K562 (cell line): ENCODE measurements at regions not wholly inside any gene's neighbourhood (a gene's known extent, or its start where the extent isn't known, plus 50 kb on each side); places are given as distances from the start of the nearest gene placed in this dataset.

Source experiments
- ATAC-seq: fragments of 200-7000 bp; cut with Tn5 transposase; 3 replicates; pipeline ENCODE4 v1.9.1; 2020; ENCODE audit warnings: moderate library complexity
- BruUV-seq: library from RNA; stranded (reverse); fragments of 400-500 nt; replicated peaks from 2 replicates; lab custom pipeline; 2021; lab: Mats Ljungman, UMichigan
- CTCF ChIA-PET: fragments of 300-600 bp; formaldehyde crosslinking; extraction: SDS; loops from one replicate; lab custom pipeline; 2021; ENCODE audit warnings: low intra/inter-chr PET ratio; lab: Yijun Ruan, JAX
- POLR2A ChIA-PET: fragments of 300-600, 350-650 bp; sonication (Branson Sonifier 250); formaldehyde crosslinking; extraction: SDS; loops from one replicate; lab custom pipeline; 2021; ENCODE audit warnings: antibody characterized with exemption, inconsistent platforms; lab: Yijun Ruan, JAX
- DNase-seq, 4 experiments: peaks; one replicate each; pipeline versions ENCODE4 v3.0.0 to v3.0.0-alpha.2; 2011 to 2018; ENCODE audit warnings: low spot score in 3 of 4, mixed read lengths in 3 of 4; ENCODE audit errors: extremely low read depth in 1 of 4
- FAIRE-seq: peaks from 2 replicates; lab custom pipeline; 2011; peaks lifted over from hg19 to GRCh38; lab: Jason Lieb, UNC
- H2AFZ ChIP-seq: 2 replicates; pipeline ENCODE4 v1.6.0; 2011; ENCODE audit warnings: low read depth, low read length, control low read depth, inconsistent platforms
- H3K27ac ChIP-seq: fragments of 200-600 bp; 3 replicates; pipeline ENCODE4 v1.8.0; 2011; ENCODE audit warnings: low read depth, mild to moderate bottlenecking, control low read depth, inconsistent platforms, low read length, moderate library complexity, mixed read lengths; ENCODE audit errors: extremely low read depth
- H3K27me3 ChIP-seq, 2 experiments: fragments of 300-600 bp in 1 of 2; 2 replicates in 1 of 2; 3 replicates in 1 of 2; pipeline versions ENCODE4 v1.6.0 to v1.8.0; 2011; ENCODE audit warnings: inconsistent platforms in 2 of 2, low read length in 2 of 2, mild to moderate bottlenecking in 1 of 2, mixed read lengths in 1 of 2, moderate library complexity in 1 of 2; ENCODE audit not compliant: control insufficient read depth in 2 of 2, insufficient read depth in 2 of 2
- H3K36me3 ChIP-seq: fragments of 300-600 bp; 3 replicates; pipeline ENCODE4 v1.8.0; 2011; ENCODE audit warnings: mild to moderate bottlenecking, low read length, inconsistent platforms; ENCODE audit not compliant: control insufficient read depth, insufficient read depth
- H3K4me1 ChIP-seq, 2 experiments: fragments of 200-600 bp in 1 of 2; replicated peaks in 1 of 2; 2 replicates in 1 of 2; 3 replicates in 1 of 2; pipeline versions ENCODE4 v1.5.1 to v1.8.0; 2011; ENCODE audit warnings: inconsistent platforms in 2 of 2, low read length in 2 of 2, mild to moderate bottlenecking in 1 of 2, mixed read lengths in 1 of 2, moderate library complexity in 1 of 2; ENCODE audit not compliant: control insufficient read depth in 2 of 2, insufficient read depth in 2 of 2
- H3K4me2 ChIP-seq: 2 replicates; pipeline ENCODE4 v1.6.1; 2011; ENCODE audit warnings: low read length, control low read depth, inconsistent platforms, mixed read lengths; ENCODE audit not compliant: insufficient read depth
- H3K4me3 ChIP-seq: fragments of 200-600 bp; sonication (generic), shearing (Covaris generic); 2 replicates; pipeline ENCODE4 v1.5.1; 2016; ENCODE audit warnings: control low read depth, inconsistent platforms
- H3K79me2 ChIP-seq: fragments of 200-600 bp; 3 replicates; pipeline ENCODE4 v1.8.0; 2011; ENCODE audit warnings: low read length, inconsistent platforms; ENCODE audit not compliant: control insufficient read depth, insufficient read depth
- H3K9ac ChIP-seq, 2 experiments: 2 replicates each; pipeline versions ENCODE4 v1.6.0 to v1.6.1; 2011; ENCODE audit warnings: low read depth in 2 of 2, low read length in 2 of 2, control low read depth in 1 of 2, inconsistent platforms in 1 of 2, mild to moderate bottlenecking in 1 of 2, mixed read lengths in 1 of 2; ENCODE audit not compliant: insufficient read depth in 1 of 2
- H3K9me1 ChIP-seq: one replicate; pipeline ENCODE4 v1.6.0; 2011; ENCODE audit warnings: inconsistent platforms, mild to moderate bottlenecking, low read length, moderate library complexity; ENCODE audit not compliant: control insufficient read depth, insufficient read depth
- H3K9me3 ChIP-seq: replicated peaks from 2 replicates; pipeline ENCODE4 v1.5.1; 2011; ENCODE audit warnings: low read depth, low read length, inconsistent platforms; ENCODE audit not compliant: control insufficient read depth, insufficient read depth
- H4K20me1 ChIP-seq: replicated peaks from 2 replicates; pipeline ENCODE4 v1.6.1; 2011; ENCODE audit warnings: low read length, inconsistent platforms, mixed read lengths; ENCODE audit not compliant: control insufficient read depth, insufficient read depth
- MTA2 ChIP-seq: fragments of 450-650 bp; IDR thresholded peaks from 2 replicates; pipeline ENCODE4 v1.6.1; 2016; ENCODE audit warnings: low read depth
- MYBL2 ChIP-seq, 2 experiments: fragments of 450-650 bp in 1 of 2; sonication (generic) in 1 of 2; formaldehyde crosslinking in 1 of 2; IDR thresholded peaks; 2 replicates each; pipeline versions ENCODE4 v1.6.1 to v1.8.1; 2017 to 2022; ENCODE audit warnings: borderline replicate concordance in 1 of 2, inconsistent platforms in 1 of 2, low read depth in 1 of 2, mild to moderate bottlenecking in 1 of 2, missing genetic modification reagents in 1 of 2, moderate library complexity in 1 of 2
- NR2C2 ChIP-seq, 2 experiments: fragments of 200-800 bp in 1 of 2; sonication (Bioruptor generic) in 1 of 2; sonication (generic) in 1 of 2; formaldehyde crosslinking in 1 of 2; IDR thresholded peaks; 2 replicates each; pipeline versions ENCODE4 v1.6.1 to v1.8.0; 2016 to 2022; ENCODE audit warnings: mild to moderate bottlenecking in 1 of 2, missing compliant biosample characterization in 1 of 2, missing genetic modification characterization in 1 of 2, missing genetic modification reagents in 1 of 2
- SMAD4 ChIP-seq: fragments of 250-450 bp; sonication (Bioruptor Pico); conservative IDR thresholded peaks from 2 replicates; pipeline ENCODE4 v1.8.0; 2021; ENCODE audit warnings: inconsistent platforms, mild to moderate bottlenecking, moderate library complexity
- ZNF3 ChIP-seq: fragments of 250-450 bp; sonication (Bioruptor Pico); IDR thresholded peaks from 2 replicates; pipeline ENCODE4 v1.5.0; 2021; ENCODE audit warnings: mild to moderate bottlenecking, moderate library complexity
- ZNF384 ChIP-seq: IDR thresholded peaks from 2 replicates; pipeline ENCODE4 v1.6.1; 2012; ENCODE audit warnings: low read depth, low read length, improper control_type of control experiment
- WGBS: fragments of 100-300 bp; shearing (Covaris generic); methylation state at CpG from one replicate; pipeline ENCODE4 v1.1.6; 2016; ENCODE audit warnings: low coverage, mixed read lengths; ENCODE audit not compliant: insufficient coverage; ENCODE audit errors: missing lambda C conversion rate; 5-methylcytosine and 5-hydroxymethylcytosine counted together
- in situ Hi-C: fragments of 300-500 bp; cut with MboI; formaldehyde crosslinking; loops from 4 replicates; pipeline ENCODE4 v1.15.0; 2018; ENCODE audit warnings: inconsistent platforms, mixed read lengths
- intact Hi-C: fragments of 100-400 bp; cut with micrococcal nuclease; formaldehyde crosslinking; loops from 2 replicates; pipeline ENCODE4 v1.14.2; 2022
- TF ChIP-seq, protein P1 (sequence below): sonication (generic); formaldehyde crosslinking; IDR thresholded peaks from 2 replicates; pipeline ENCODE4 v1.8.0; 2023; ENCODE audit warnings: mild to moderate bottlenecking, missing genetic modification reagents

DNA sequence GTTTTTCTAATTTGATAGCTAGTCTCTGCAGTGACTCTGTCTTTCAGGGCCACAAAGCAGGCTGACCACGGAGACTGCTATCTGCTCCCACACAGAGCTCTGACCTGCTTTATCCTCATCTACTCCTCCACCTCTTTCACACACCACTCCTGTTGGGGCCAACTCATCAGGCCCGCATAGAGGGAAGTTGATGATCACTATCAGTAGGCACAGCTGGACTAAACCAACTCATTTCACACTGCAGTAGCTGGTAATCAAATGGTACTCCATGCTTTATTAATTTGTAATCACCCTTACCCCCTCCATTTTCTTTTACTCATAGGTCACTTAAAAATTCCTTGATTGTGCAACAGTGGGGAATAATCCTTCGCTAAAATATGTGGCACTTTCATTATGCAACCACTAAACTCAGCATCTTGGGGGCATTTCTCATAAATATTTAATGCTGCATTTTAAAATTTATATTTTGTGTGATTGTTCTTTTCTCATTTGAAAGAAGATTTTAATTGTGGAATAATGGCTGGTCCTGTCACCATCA is 249.8 kb upstream of the GCFC2 start (continued):
- TF ChIP-seq, protein P1, sequence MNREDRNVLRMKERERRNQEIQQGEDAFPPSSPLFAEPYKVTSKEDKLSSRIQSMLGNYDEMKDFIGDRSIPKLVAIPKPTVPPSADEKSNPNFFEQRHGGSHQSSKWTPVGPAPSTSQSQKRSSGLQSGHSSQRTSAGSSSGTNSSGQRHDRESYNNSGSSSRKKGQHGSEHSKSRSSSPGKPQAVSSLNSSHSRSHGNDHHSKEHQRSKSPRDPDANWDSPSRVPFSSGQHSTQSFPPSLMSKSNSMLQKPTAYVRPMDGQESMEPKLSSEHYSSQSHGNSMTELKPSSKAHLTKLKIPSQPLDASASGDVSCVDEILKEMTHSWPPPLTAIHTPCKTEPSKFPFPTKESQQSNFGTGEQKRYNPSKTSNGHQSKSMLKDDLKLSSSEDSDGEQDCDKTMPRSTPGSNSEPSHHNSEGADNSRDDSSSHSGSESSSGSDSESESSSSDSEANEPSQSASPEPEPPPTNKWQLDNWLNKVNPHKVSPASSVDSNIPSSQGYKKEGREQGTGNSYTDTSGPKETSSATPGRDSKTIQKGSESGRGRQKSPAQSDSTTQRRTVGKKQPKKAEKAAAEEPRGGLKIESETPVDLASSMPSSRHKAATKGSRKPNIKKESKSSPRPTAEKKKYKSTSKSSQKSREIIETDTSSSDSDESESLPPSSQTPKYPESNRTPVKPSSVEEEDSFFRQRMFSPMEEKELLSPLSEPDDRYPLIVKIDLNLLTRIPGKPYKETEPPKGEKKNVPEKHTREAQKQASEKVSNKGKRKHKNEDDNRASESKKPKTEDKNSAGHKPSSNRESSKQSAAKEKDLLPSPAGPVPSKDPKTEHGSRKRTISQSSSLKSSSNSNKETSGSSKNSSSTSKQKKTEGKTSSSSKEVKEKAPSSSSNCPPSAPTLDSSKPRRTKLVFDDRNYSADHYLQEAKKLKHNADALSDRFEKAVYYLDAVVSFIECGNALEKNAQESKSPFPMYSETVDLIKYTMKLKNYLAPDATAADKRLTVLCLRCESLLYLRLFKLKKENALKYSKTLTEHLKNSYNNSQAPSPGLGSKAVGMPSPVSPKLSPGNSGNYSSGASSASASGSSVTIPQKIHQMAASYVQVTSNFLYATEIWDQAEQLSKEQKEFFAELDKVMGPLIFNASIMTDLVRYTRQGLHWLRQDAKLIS (CRISPR knock-in tag) = no peak

DNA sequence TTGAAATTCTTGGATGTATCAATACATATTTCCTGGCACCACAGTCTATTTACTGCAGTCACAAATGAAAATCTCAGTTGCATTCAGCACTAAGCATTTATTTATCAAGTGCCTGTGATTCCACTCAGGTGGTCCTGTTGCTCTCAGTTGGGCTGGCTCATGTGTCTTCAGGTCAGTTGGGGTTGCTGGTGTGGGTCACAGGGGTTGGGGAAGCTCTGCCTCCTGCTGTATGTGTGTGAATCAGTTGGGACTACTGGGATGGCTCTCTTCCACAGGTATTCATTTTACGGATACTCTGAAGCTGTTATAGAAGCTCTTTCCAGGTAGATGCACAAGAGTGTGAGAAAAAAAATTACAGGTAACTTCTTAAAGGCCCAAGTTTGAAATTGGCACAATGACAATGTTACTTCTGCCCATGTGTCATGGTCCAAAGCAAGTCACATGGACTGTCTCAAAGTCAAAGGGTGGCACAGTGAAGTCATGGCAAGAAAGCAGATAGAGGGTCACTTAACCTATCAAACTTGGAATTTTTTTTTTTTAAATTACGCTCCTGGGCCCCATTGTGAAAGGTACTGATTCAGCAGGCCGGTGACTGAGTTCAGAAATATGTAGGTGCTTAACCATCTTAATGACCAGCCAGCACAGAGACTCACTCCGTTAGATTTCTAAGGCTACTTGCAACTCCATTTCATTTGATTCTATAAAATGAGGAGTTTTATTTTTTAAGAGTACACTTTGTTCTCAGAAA is 249.2 kb upstream of the GCFC2 start:
- no peak overlapping the region for H2AFZ ChIP-seq
- no peak overlapping the region for H3K4me3 ChIP-seq
- H3K4me2 ChIP-seq = no peak overlapping the region
- ATAC-seq = no peak; the same call in 2 of the 3 replicates
- peak overlapping the region; percentile 13; the same call in 1 of the 3 replicates for H3K27ac ChIP-seq
- intact Hi-C loops (no loop called here), in situ Hi-C loops (no loop called here)
- no peak for TF ChIP-seq MYBL2 (IDR thresholded peaks at IDR 0.05; ENCODE audit: low read depth)
- no peak for TF ChIP-seq MYBL2 (CRISPR knock-in tag; IDR thresholded peaks at IDR 0.05; ENCODE audit: borderline replicate concordance)
- TF ChIP-seq NR2C2 (CRISPR knock-in tag; IDR thresholded peaks at IDR 0.05) = no peak
- no peak for TF ChIP-seq NR2C2 (tag; IDR thresholded peaks at IDR 0.05)
- no peak for TF ChIP-seq MTA2
- no peak for TF ChIP-seq ZNF384
- TF ChIP-seq ZNF3 (CRISPR knock-in tag) = no peak
- TF ChIP-seq SMAD4 (CRISPR knock-in tag) = no peak
- no peak for FAIRE-seq
- H3K9me1 ChIP-seq = no peaks in the 10 kb centered on the region
- H3K9ac ChIP-seq = no peak overlapping the region
- H3K36me3 ChIP-seq = peaks cover 13% of the 10 kb centered on the region; the same call in 2 of the 3 replicates
- no peaks in the 10 kb centered on the region for H3K79me2 ChIP-seq
- H3K4me1 ChIP-seq = peaks cover 0 to 6% of the 10 kb centered on the region in 2 experiments; a peak in 1 of 5 replicates
- no peak for DNase-seq
- WGBS = 29% methylated on average over 4 of the region's 4 CpGs
- no peaks in the 10 kb centered on the region; the same call in 1 of the 2 replicates for H3K9me3 ChIP-seq
- ChIA-PET CTCF (no interaction called here), POLR2A (interaction anchor here (1.1 kb wide), 1 partner anchor 88 kb away, joined by 4 read pairs; no protein-coding TSS in a partner anchor)
- no TSS peak for BruUV-seq
- no peaks in the 10 kb centered on the region for H4K20me1 ChIP-seq
- no peaks in the 10 kb centered on the region for H3K27me3 ChIP-seq
